Mammary epithelial cell (primary cell): ENCODE measurements at regions not wholly inside any gene's neighbourhood (a gene's known extent, or its start where the extent isn't known, plus 50 kb on each side); places are given as distances from the start of the nearest gene placed in this dataset.

Experiments
- EZH2 ChIP-seq: IDR thresholded peaks from 2 replicates; pipeline ENCODE4 v1.6.1; 2012; ENCODE audit warnings: low read length, inconsistent platforms, borderline replicate concordance
- TF ChIP-seq, protein P1 (sequence below), 2 donors: IDR thresholded peaks in 1 of 2; conservative IDR thresholded peaks in 1 of 2; 2 replicates each; pipeline ENCODE4 v1.5.1; 2011 to 2012; ENCODE audit warnings: inconsistent platforms in 2 of 2, low read length in 2 of 2, mild to moderate bottlenecking in 2 of 2, control low read depth in 1 of 2, low read depth in 1 of 2; ENCODE audit not compliant: insufficient read depth in 1 of 2; ENCODE audit errors: extremely low read depth in 1 of 2

- TF ChIP-seq, protein P1, sequence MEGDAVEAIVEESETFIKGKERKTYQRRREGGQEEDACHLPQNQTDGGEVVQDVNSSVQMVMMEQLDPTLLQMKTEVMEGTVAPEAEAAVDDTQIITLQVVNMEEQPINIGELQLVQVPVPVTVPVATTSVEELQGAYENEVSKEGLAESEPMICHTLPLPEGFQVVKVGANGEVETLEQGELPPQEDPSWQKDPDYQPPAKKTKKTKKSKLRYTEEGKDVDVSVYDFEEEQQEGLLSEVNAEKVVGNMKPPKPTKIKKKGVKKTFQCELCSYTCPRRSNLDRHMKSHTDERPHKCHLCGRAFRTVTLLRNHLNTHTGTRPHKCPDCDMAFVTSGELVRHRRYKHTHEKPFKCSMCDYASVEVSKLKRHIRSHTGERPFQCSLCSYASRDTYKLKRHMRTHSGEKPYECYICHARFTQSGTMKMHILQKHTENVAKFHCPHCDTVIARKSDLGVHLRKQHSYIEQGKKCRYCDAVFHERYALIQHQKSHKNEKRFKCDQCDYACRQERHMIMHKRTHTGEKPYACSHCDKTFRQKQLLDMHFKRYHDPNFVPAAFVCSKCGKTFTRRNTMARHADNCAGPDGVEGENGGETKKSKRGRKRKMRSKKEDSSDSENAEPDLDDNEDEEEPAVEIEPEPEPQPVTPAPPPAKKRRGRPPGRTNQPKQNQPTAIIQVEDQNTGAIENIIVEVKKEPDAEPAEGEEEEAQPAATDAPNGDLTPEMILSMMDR (conservative IDR thresholded peaks at IDR 0.05 in 1 of 2, IDR thresholded peaks at IDR 0.05 in 1 of 2; ENCODE audit: extremely low read depth in 1 of 2, insufficient read depth in 1 of 2, low read depth in 1 of 2, low read length in 2 of 2) = no peak
- no peak for TF ChIP-seq EZH2
Measured at GRCh38 chr5:2460098-2460497, 291.4 kb downstream of the IRX2 start.
